ENCODE measurements at regions not wholly inside any gene's neighbourhood (a gene's known extent, or its start where the extent isn't known, plus 50 kb on each side); places are given as distances from the start of the nearest gene placed in this dataset.

DNA sequence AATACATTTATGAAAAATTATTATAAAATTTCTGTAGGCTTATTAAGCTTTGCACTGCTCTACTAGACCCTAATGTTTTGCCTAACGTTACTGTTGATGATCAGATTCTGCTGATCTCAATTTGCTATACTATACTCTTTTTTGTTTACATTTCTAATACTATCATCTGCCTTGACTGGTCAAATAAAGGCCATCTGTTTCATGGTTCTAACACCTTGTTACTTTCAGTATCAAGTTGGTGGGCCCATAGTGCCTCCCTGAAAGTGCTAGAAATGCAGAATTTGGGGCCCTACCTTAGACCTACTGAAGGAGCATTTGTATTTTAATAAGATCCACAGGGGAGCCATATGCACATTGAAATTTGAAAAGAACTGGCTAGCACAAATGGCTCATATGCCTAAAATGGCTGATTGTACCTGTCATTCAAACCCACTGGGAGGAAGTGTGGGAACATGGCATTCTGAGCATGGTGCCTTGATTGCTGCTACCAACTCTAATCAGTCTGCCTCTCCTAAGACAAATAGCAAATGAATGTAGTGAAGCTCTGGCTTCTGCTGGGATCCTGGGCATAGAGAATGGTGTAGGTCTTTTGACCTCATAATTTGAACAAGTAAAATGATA is 199.1 kb upstream of the BTBD3 start:
- Mint-ChIP-seq H3K27ac (ENCODE audit: unreplicated experiment) (no peak overlapping the region), H3K9me3 (ENCODE audit: low read depth, unreplicated experiment) (no peaks in the 10 kb centered on the region), H3K36me3 (ENCODE audit: insufficient read depth, unreplicated experiment) (no peaks in the 10 kb centered on the region), H3K27me3 (ENCODE audit: unreplicated experiment) (no peaks in the 10 kb centered on the region), H3K4me1 (ENCODE audit: low read depth, unreplicated experiment) (no peaks in the 10 kb centered on the region), H3K4me3 (ENCODE audit: low read depth, unreplicated experiment) (no peak overlapping the region)
- no TSS peak for BruUV-seq (replicated peaks)
- intact Hi-C loops (cut with micrococcal nuclease; ENCODE audit: unreplicated experiment), result no loop called here
- no peak for DNase-seq
- TF ChIP-seq, protein P1, sequence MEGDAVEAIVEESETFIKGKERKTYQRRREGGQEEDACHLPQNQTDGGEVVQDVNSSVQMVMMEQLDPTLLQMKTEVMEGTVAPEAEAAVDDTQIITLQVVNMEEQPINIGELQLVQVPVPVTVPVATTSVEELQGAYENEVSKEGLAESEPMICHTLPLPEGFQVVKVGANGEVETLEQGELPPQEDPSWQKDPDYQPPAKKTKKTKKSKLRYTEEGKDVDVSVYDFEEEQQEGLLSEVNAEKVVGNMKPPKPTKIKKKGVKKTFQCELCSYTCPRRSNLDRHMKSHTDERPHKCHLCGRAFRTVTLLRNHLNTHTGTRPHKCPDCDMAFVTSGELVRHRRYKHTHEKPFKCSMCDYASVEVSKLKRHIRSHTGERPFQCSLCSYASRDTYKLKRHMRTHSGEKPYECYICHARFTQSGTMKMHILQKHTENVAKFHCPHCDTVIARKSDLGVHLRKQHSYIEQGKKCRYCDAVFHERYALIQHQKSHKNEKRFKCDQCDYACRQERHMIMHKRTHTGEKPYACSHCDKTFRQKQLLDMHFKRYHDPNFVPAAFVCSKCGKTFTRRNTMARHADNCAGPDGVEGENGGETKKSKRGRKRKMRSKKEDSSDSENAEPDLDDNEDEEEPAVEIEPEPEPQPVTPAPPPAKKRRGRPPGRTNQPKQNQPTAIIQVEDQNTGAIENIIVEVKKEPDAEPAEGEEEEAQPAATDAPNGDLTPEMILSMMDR (IDR thresholded peaks at IDR 0.05; ENCODE audit: unreplicated experiment), result no peak
- CTCF ChIA-PET, result no interaction called here

DNA sequence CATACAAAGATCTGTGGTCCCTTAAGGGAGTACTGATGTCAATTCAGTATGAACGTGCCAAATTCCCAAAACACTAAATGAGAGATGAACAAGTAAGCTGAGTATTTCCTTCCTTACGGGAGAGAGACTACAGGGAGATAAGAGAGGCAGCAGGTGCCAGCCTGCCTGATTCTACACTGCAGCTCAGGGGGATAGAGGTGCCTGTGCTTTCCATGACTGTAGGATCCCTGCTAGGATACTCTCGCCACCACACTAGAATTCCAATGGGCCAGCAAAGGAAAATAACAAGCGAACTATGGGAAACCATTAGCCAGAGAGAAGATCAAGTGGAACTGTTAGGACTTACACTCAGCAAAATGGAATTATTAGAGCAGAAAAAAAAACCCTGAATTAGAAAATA is 198.5 kb upstream of the BTBD3 start:
- H3K36me3 Mint-ChIP-seq (ENCODE audit: insufficient read depth, unreplicated experiment), result no peaks in the 10 kb centered on the region
- no peak overlapping the region for H3K4me3 Mint-ChIP-seq (ENCODE audit: low read depth, unreplicated experiment)
- no peak overlapping the region for H3K27ac Mint-ChIP-seq (ENCODE audit: unreplicated experiment)
- H3K4me1 Mint-ChIP-seq (ENCODE audit: low read depth, unreplicated experiment), result no peaks in the 10 kb centered on the region
- H3K27me3 Mint-ChIP-seq (ENCODE audit: unreplicated experiment), result no peaks in the 10 kb centered on the region
- intact Hi-C loops (cut with micrococcal nuclease; ENCODE audit: unreplicated experiment), result no loop called here
- H3K9me3 Mint-ChIP-seq (ENCODE audit: low read depth, unreplicated experiment), result no peaks in the 10 kb centered on the region
- BruUV-seq (replicated peaks), result no TSS peak
- CTCF ChIA-PET, result no interaction called here
- no peak for DNase-seq
- TF ChIP-seq, protein P1 (IDR thresholded peaks at IDR 0.05; ENCODE audit: unreplicated experiment), result no peak

DNA sequence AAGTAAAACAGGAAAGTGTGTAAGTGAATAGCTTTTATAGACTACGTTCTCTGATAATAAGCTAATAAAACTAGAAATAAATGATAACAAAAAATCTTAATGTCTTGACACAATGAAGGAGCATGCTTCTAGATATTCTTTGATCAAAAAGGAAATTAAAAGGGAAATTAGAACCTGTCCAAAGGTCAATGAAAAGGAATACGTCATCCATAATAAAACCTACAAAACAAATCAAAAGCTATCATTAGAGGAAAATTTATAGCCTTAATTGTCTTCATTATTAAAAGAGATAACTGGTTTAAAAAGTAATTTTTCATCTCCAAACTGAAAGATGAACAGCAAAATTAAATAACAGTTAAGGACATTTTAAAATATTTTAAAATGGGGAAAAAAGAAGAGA is 196.3 kb upstream of the BTBD3 start:
- intact Hi-C loops (cut with micrococcal nuclease; ENCODE audit: unreplicated experiment), result no loop called here
- CTCF ChIA-PET, result no interaction called here
- Mint-ChIP-seq H3K4me1 (ENCODE audit: low read depth, unreplicated experiment) (no peaks in the 10 kb centered on the region), H3K27me3 (ENCODE audit: unreplicated experiment) (no peaks in the 10 kb centered on the region), H3K9me3 (ENCODE audit: low read depth, unreplicated experiment) (no peaks in the 10 kb centered on the region), H3K27ac (ENCODE audit: unreplicated experiment) (no peak overlapping the region), H3K36me3 (ENCODE audit: insufficient read depth, unreplicated experiment) (no peaks in the 10 kb centered on the region), H3K4me3 (ENCODE audit: low read depth, unreplicated experiment) (no peak overlapping the region)
- TF ChIP-seq, protein P1 (IDR thresholded peaks at IDR 0.05; ENCODE audit: unreplicated experiment), result no peak
- DNase-seq, result no peak
- no TSS peak for BruUV-seq (replicated peaks)

DNA sequence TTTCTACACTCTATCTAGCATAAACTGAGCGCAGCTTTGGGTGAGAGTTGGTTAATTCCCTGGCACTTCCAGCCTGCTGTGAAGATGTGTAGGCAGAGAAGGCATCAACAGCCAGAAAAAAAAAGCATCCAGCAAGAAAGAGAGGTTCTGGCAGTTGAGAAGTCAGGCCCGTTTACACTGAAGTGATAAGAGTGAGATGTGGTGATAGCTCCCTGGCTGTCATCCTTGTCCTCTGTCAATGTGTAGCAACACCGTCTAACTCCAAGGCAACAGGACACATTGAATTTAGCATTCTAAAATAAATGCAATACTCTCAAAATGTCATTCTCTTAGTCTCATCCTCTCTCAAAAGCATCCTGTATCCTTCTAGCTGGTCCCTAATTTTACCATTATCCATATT is 193.6 kb upstream of the BTBD3 start:
- Mint-ChIP-seq H3K9me3 (ENCODE audit: low read depth, unreplicated experiment) (no peaks in the 10 kb centered on the region), H3K27me3 (ENCODE audit: unreplicated experiment) (no peaks in the 10 kb centered on the region), H3K27ac (ENCODE audit: unreplicated experiment) (no peak overlapping the region), H3K4me1 (ENCODE audit: low read depth, unreplicated experiment) (no peaks in the 10 kb centered on the region), H3K4me3 (ENCODE audit: low read depth, unreplicated experiment) (no peak overlapping the region), H3K36me3 (ENCODE audit: insufficient read depth, unreplicated experiment) (no peaks in the 10 kb centered on the region)
- TF ChIP-seq, protein P1 (IDR thresholded peaks at IDR 0.05; ENCODE audit: unreplicated experiment), result no peak
- no peak for DNase-seq
- BruUV-seq (replicated peaks), result no TSS peak
- CTCF ChIA-PET, result no interaction called here
- intact Hi-C loops (cut with micrococcal nuclease; ENCODE audit: unreplicated experiment), result no loop called here

All from Calu3 (cell line).